ENCODE measurements at regions not wholly inside any gene's neighbourhood (a gene's known extent, or its start where the extent isn't known, plus 50 kb on each side); places are given as distances from the start of the nearest gene placed in this dataset.

GRCh38 chr5:111820072-111820471 lies 63.1 kb upstream of the NREP start:
- TF ChIP-seq CTCF (IDR thresholded peaks at IDR 0.05) = no peak
- no peak for TF ChIP-seq POLR2A (IDR thresholded peaks at IDR 0.05)
